SU-DHL-6 (cell line): ENCODE measurements at regions not wholly inside any gene's neighbourhood (a gene's known extent, or its start where the extent isn't known, plus 50 kb on each side); places are given as distances from the start of the nearest gene placed in this dataset.

Experiments used
- H2AFZ ChIP-seq: fragments of 200-600 bp; sonication (generic); 2 replicates; pipeline ENCODE4 v1.6.1; 2014; ENCODE audit warnings: low read depth, mild to moderate bottlenecking, moderate library complexity, mixed read lengths, antibody characterized with exemption, low read length; ENCODE audit not compliant: severe bottlenecking
- H3F3A ChIP-seq: fragments of 200-600 bp; shearing (Covaris generic); 2 replicates; pipeline ENCODE4 v1.6.0; 2016; ENCODE audit warnings: antibody characterized with exemption, mild to moderate bottlenecking; ENCODE audit not compliant: insufficient read depth
- H3K27ac ChIP-seq: fragments of 200-600 bp; sonication (generic); 2 replicates; pipeline ENCODE4 v1.5.1; 2016; ENCODE audit warnings: low read depth, mild to moderate bottlenecking, low read length, moderate library complexity, mixed read lengths
- H3K27me3 ChIP-seq: fragments of 200-600 bp; sonication (generic), shearing (Covaris generic); 2 replicates; pipeline ENCODE4 v1.6.0; 2014; ENCODE audit warnings: mild to moderate bottlenecking, low read length
- H3K36me3 ChIP-seq: fragments of 200-600 bp; sonication (generic); 2 replicates; pipeline ENCODE4 v1.6.1; 2014; ENCODE audit warnings: mild to moderate bottlenecking, low read length, mixed read lengths
- H3K4me2 ChIP-seq: fragments of 300-600, 200-600 bp; shearing (Covaris generic), sonication (generic); 2 replicates; pipeline ENCODE4 v1.6.0; 2014; ENCODE audit warnings: low read length, low read depth, mild to moderate bottlenecking; ENCODE audit not compliant: poor library complexity, severe bottlenecking
- H3K4me3 ChIP-seq: fragments of 200-600 bp; sonication (generic); 2 replicates; pipeline ENCODE4 v1.5.1; 2014; ENCODE audit warnings: antibody characterized with exemption, low read length, mild to moderate bottlenecking, mixed read lengths; ENCODE audit not compliant: insufficient read depth, poor library complexity, severe bottlenecking
- H3K79me2 ChIP-seq: fragments of 200-600 bp; sonication (generic); 2 replicates; pipeline ENCODE4 v1.6.1; 2014; ENCODE audit warnings: mild to moderate bottlenecking, low read length, moderate library complexity; ENCODE audit not compliant: insufficient read depth
- H3K9ac ChIP-seq: fragments of 200-600 bp; sonication (generic); 2 replicates; pipeline ENCODE4 v1.7.0; 2014; ENCODE audit warnings: mild to moderate bottlenecking, low read length
- H3K9me2 ChIP-seq: fragments of 200-600 bp; sonication (generic); replicated peaks from 2 replicates; pipeline ENCODE4 v1.6.1; 2014; ENCODE audit warnings: low read length; ENCODE audit not compliant: insufficient read depth
- H3K9me3 ChIP-seq: fragments of 200-600 bp; sonication (generic); 2 replicates; pipeline ENCODE4 v1.6.1; 2014; ENCODE audit warnings: low read length, mixed read lengths; ENCODE audit not compliant: insufficient read depth
- H4K20me1 ChIP-seq: fragments of 200-600 bp; sonication (generic); 2 replicates; pipeline ENCODE4 v1.6.1; 2014; ENCODE audit warnings: low read depth, mild to moderate bottlenecking, antibody characterized with exemption, low read length, moderate library complexity, mixed read lengths
- EZH2phosphoT487 ChIP-seq: fragments of 200-600 bp; sonication (generic), shearing (Covaris generic); conservative IDR thresholded peaks from 2 replicates; pipeline ENCODE4 v1.6.1; 2018; ENCODE audit warnings: mild to moderate bottlenecking, antibody characterized with exemption, low read length, moderate library complexity, mixed read lengths
- TF ChIP-seq, protein P1 (sequence below): fragments of 200-600 bp; sonication (generic); IDR thresholded peaks from one replicate; pipeline ENCODE4 v1.5.1; 2017; ENCODE audit warnings: antibody characterized with exemption, mild to moderate bottlenecking, low read length, moderate library complexity; ENCODE audit not compliant: insufficient read depth, poor library complexity, severe bottlenecking

DNA sequence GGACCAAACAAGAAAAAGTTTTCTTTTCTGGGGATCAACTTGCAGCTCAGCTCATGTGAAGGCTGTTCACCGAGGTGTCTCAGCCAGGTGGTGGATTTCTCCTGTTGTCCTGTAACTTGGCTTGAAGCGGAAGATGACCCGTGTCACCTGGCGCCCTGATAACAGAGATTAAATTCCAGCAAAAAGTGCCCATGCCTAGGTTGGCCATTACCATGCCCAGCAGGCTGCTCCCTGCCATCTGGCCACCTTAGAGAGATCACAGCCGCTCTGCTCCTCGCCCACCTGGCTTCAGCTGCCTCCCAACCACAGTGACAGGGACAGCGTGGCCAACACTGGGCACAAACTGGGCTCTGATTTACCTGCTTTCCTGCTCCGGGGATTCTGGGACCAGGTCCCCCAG is 149.5 kb downstream of the ZBTB18 start:
- H3K9ac ChIP-seq: no peak overlapping the region
- H3K27me3 ChIP-seq: no peaks in the 10 kb centered on the region
- no peak overlapping the region for H3K4me2 ChIP-seq
- H2AFZ ChIP-seq: no peak overlapping the region
- H3F3A ChIP-seq: no peaks in the 10 kb centered on the region
- H3K27ac ChIP-seq: no peak overlapping the region
- H3K9me2 ChIP-seq: no peaks in the 10 kb centered on the region
- no peaks in the 10 kb centered on the region for H4K20me1 ChIP-seq
- H3K36me3 ChIP-seq: no peaks in the 10 kb centered on the region
- no peaks in the 10 kb centered on the region for H3K9me3 ChIP-seq
- no peaks in the 10 kb centered on the region for H3K79me2 ChIP-seq
- no peak overlapping the region for H3K4me3 ChIP-seq
- no peak for TF ChIP-seq EZH2phosphoT487
- TF ChIP-seq, protein P1, sequence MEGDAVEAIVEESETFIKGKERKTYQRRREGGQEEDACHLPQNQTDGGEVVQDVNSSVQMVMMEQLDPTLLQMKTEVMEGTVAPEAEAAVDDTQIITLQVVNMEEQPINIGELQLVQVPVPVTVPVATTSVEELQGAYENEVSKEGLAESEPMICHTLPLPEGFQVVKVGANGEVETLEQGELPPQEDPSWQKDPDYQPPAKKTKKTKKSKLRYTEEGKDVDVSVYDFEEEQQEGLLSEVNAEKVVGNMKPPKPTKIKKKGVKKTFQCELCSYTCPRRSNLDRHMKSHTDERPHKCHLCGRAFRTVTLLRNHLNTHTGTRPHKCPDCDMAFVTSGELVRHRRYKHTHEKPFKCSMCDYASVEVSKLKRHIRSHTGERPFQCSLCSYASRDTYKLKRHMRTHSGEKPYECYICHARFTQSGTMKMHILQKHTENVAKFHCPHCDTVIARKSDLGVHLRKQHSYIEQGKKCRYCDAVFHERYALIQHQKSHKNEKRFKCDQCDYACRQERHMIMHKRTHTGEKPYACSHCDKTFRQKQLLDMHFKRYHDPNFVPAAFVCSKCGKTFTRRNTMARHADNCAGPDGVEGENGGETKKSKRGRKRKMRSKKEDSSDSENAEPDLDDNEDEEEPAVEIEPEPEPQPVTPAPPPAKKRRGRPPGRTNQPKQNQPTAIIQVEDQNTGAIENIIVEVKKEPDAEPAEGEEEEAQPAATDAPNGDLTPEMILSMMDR: no peak

DNA sequence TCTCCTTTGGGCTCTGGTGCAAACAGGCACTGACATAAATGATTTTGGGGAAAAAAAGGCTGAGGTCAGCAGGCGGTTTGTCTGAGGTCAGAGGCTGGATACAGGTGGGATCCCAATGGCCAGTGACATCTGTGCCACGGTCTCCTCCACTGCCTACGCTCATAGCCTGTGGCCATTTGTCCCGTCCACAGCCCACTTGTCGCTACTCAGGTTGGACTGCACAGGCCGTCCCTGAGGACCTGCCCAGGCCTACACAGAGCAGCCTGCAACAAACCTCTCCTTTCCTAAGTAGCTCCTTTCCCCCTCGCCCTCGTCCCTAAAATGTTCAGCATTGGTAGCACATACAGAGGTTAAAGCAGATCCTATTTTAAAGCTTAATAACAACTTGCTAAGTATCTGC is 150.7 kb downstream of the ZBTB18 start:
- Histone ChIP-seq H3K36me3 (no peaks in the 10 kb centered on the region), H3K9me2 (no peaks in the 10 kb centered on the region), H3K27me3 (no peaks in the 10 kb centered on the region), H3K4me3 (no peak overlapping the region), H3F3A (no peaks in the 10 kb centered on the region), H2AFZ (no peak overlapping the region), H4K20me1 (no peaks in the 10 kb centered on the region), H3K9me3 (no peaks in the 10 kb centered on the region), H3K4me2 (no peak overlapping the region), H3K79me2 (no peaks in the 10 kb centered on the region), H3K27ac (no peak overlapping the region), H3K9ac (no peak overlapping the region)
- TF ChIP-seq, protein P1: no peak
- no peak for TF ChIP-seq EZH2phosphoT487

DNA sequence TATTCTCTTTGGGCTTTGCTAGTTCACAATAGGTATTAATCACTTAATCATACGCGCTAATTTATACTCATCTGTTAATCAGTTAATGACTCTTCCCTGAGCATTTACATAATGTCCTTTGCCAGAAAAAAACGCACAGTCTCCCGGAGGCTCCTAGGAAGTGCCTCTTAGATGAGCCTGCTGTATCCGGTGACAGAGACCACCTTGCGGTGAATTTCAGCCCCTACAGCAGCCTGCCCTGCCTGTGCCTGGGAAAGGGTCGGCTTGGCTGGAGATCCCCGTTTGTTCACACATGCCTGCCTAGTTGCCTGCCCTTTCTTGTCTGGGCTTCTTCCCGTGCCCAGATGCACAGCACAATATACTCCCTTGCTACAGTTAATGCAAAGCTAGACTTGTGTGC is 152.9 kb downstream of the ZBTB18 start:
- no peaks in the 10 kb centered on the region for H3K27me3 ChIP-seq
- no peak overlapping the region for H3K4me2 ChIP-seq

More for the DNA sequence above, 152.9 kb downstream of the ZBTB18 start:
- no peaks in the 10 kb centered on the region for H3K79me2 ChIP-seq
- no peak overlapping the region for H3K4me3 ChIP-seq
- no peak overlapping the region for H2AFZ ChIP-seq
- no peaks in the 10 kb centered on the region for H3K9me2 ChIP-seq
- H3K9ac ChIP-seq: no peak overlapping the region
- H3K27ac ChIP-seq: no peak overlapping the region
- no peaks in the 10 kb centered on the region for H3K9me3 ChIP-seq
- no peaks in the 10 kb centered on the region for H3K36me3 ChIP-seq
- no peaks in the 10 kb centered on the region for H4K20me1 ChIP-seq
- no peak for TF ChIP-seq EZH2phosphoT487
- TF ChIP-seq, protein P1: no peak
- no peaks in the 10 kb centered on the region for H3F3A ChIP-seq
